ENCODE measurements at regions not wholly inside any gene's neighbourhood (a gene's known extent, or its start where the extent isn't known, plus 50 kb on each side); places are given as distances from the start of the nearest gene placed in this dataset.

GRCh38 chr4:44871133-44871532, 144.8 kb upstream of the GNPDA2 start:
- TF ChIP-seq POLR2A (IDR thresholded peaks at IDR 0.05) = no peak
- no peak for TF ChIP-seq CTCF (IDR thresholded peaks at IDR 0.05)
- Histone ChIP-seq H3K4me1 (no peaks in the 10 kb centered on the region), H3K9me3 (no peaks in the 10 kb centered on the region), H3K4me3 (no peak overlapping the region), H3K27ac (no peak overlapping the region), H3K36me3 (no peaks in the 10 kb centered on the region), H3K27me3 (no peaks in the 10 kb centered on the region)
- no peak for DNase-seq
- intact Hi-C loops (cut with DNase I; ENCODE audit: low total_unique reads) = no loop called here

GRCh38 chr4:44869985-44870384, 143.6 kb upstream of the GNPDA2 start:
- TF ChIP-seq CTCF (IDR thresholded peaks at IDR 0.05) (no peak), POLR2A (IDR thresholded peaks at IDR 0.05) (no peak)
- intact Hi-C loops (cut with DNase I; ENCODE audit: low total_unique reads) = no loop called here
- Histone ChIP-seq H3K9me3 (no peaks in the 10 kb centered on the region), H3K27ac (no peak overlapping the region), H3K4me3 (no peak overlapping the region), H3K36me3 (no peaks in the 10 kb centered on the region), H3K27me3 (no peaks in the 10 kb centered on the region), H3K4me1 (no peaks in the 10 kb centered on the region)
- no peak for DNase-seq

- intact Hi-C loops (cut with DNase I; ENCODE audit: low total_unique reads) = no loop called here
- H3K4me3 ChIP-seq = no peak overlapping the region
- no peaks in the 10 kb centered on the region for H3K9me3 ChIP-seq
- no peak overlapping the region for H3K27ac ChIP-seq
- no peaks in the 10 kb centered on the region for H3K27me3 ChIP-seq
- no peak for TF ChIP-seq POLR2A (IDR thresholded peaks at IDR 0.05)
- no peak for TF ChIP-seq CTCF (IDR thresholded peaks at IDR 0.05)
- H3K4me1 ChIP-seq = no peaks in the 10 kb centered on the region
- DNase-seq = no peak
- no peaks in the 10 kb centered on the region for H3K36me3 ChIP-seq
Observed at GRCh38 chr4:44869222-44869882, 143.0 kb upstream of the GNPDA2 start.

GRCh38 chr4:44861756-44862155, 135.4 kb upstream of the GNPDA2 start:
- H3K4me3 ChIP-seq = no peak overlapping the region
- intact Hi-C loops (cut with DNase I; ENCODE audit: low total_unique reads) = no loop called here
- no peak overlapping the region for H3K27ac ChIP-seq
- no peaks in the 10 kb centered on the region for H3K27me3 ChIP-seq
- TF ChIP-seq POLR2A (IDR thresholded peaks at IDR 0.05) = no peak
- TF ChIP-seq CTCF (IDR thresholded peaks at IDR 0.05) = no peak
- no peaks in the 10 kb centered on the region for H3K9me3 ChIP-seq
- H3K4me1 ChIP-seq = no peaks in the 10 kb centered on the region
- no peak for DNase-seq
- no peaks in the 10 kb centered on the region for H3K36me3 ChIP-seq

- Histone ChIP-seq H3K4me3 (no peak overlapping the region), H3K36me3 (no peaks in the 10 kb centered on the region), H3K27ac (no peak overlapping the region), H3K4me1 (no peaks in the 10 kb centered on the region), H3K27me3 (no peaks in the 10 kb centered on the region), H3K9me3 (no peaks in the 10 kb centered on the region)
- intact Hi-C loops (cut with DNase I; ENCODE audit: low total_unique reads) = no loop called here
- TF ChIP-seq CTCF (IDR thresholded peaks at IDR 0.05) (no peak), POLR2A (IDR thresholded peaks at IDR 0.05) (no peak)
- DNase-seq = no peak
Observed at GRCh38 chr4:44859477-44859876, 133.1 kb upstream of the GNPDA2 start.

Measured in uterus (tissue), 3 donors.